ENCODE measurements at regions not wholly inside any gene's neighbourhood (a gene's known extent, or its start where the extent isn't known, plus 50 kb on each side); places are given as distances from the start of the nearest gene placed in this dataset.
"Not testable (repeated sequence)": the region's sequence is repeated elsewhere in the genome, so short reads cannot be mapped to it uniquely, and the experiment has no call there.

DNA sequence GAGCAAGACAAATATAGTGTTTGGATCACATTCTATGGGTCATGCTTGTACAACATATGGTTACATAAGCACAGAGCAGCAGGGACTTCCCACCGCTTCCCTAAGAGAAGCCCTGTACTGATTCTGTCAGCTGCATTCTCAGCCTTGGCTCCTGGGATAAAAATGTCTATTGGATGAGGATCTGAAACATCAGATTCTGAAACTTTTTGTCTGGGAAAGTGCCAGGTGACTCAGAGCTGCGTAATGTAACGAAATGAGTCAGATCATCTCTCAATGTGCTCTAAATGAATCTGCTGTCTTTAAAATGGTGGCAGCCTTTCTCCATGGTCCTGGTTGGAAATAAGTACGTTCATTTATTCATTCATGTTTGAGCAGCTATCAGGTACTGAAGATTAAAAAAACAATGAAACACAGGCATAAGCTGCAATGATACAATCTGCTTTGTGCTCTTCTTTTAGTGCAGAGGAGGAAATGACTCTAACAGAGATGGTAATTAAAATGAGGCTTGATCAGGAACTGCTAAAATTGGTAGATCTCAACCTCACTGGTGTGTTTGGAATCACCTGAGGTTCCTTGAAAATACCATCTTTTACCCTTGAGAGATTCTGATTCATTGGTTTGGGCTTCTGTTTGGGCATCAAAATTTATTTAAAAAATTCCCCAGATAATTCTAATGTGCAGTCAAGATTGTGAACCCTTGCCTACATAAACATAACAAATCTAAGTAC is 99.1 kb upstream of the NAP1L1 start:
- ATAC-seq (no peak), DNase-seq (no peak)
- Mint-ChIP-seq H3K36me3 (no peaks in the 10 kb centered on the region), H3K27me3 (peaks cover 0 to 17% (median 2%) of the 10 kb centered on the region in 5 donors), H3K4me3 (no peak overlapping the region), H3K27ac (no peak overlapping the region), H3K4me1 (no peaks in the 10 kb centered on the region), H3K9me3 (no peaks in the 10 kb centered on the region)
- POLR2A ChIA-PET = no interaction called here

DNA sequence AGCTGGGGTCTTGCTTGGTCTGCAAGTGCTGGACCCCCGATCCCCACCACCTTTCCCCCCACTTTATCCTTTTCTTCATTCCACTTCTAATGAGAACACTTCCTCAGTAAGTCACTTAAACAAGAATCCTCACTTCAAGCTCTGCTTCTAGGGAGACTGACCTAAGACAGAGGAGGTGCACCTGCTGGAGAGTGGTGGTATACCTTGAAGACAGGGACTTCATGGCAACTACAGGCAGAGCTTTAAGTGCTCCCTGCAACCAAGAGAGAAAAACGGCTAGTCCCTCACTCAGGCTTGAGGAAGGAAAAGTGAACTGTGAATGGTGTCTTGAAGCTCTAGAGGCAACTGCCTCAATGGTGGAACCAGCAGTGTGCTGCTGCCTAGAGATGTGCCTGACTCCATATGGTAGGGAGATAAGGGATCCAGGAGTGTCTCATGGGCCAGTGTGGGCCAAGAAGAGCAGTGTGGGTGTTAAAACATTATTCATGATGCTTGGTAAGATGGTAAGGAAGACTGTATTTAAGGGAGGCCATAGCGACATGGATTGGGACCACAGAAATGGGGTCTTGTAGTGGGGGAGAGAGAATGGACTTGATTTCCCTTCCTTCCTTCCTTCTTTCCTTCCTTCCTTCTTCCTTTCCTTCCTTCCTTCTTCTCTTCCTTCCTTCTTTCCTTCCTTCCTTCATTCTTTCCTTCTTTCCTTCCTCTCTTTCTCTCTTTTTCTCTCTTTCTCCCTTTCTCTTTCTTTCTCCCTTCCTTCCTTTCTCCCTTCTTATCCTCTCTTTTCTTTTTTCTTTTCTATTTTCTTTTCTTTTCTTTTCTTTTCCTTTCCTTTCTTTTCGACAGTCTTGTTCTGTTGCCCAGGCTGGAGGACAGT is 96.2 kb upstream of the NAP1L1 start:
- Mint-ChIP-seq H3K4me1 (no peaks in the 10 kb centered on the region), H3K4me3 (no peak overlapping the region), H3K27ac (peak overlapping the region in 1 of 10 donors; percentile 40), H3K9me3 (no peaks in the 10 kb centered on the region), H3K27me3 (peaks cover 0 to 12% (median 0%) of the 10 kb centered on the region in 5 donors), H3K36me3 (no peaks in the 10 kb centered on the region)
- ATAC-seq (no peak), DNase-seq (no peak)
- POLR2A ChIA-PET = no interaction called here

DNA sequence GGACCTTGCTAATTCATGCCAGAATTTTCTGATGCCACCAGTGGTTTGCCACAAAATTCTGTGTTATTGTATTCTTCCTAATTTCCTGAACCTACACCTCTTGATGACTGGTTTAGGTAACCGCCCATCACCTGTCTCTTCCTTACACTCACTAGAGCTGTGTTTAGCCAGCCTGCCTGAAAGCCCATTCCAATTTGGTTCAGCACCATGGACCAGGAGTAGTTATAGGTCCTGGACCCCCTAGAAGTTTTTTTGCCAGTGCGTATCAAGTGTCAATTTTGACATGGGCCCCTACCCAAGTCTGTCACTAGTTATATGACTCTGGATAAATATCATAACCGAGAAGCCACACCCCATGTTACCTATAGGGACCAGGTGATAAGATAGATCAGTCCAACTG is 94.0 kb upstream of the NAP1L1 start:
- Mint-ChIP-seq H3K36me3 (no peaks in the 10 kb centered on the region), H3K4me1 (no peaks in the 10 kb centered on the region), H3K27ac (peak overlapping the region in 1 of 10 donors; percentile 19), H3K4me3 (no peak overlapping the region), H3K27me3 (peaks cover 0 to 6% (median 0%) of the 10 kb centered on the region in 5 donors), H3K9me3 (no peaks in the 10 kb centered on the region)
- POLR2A ChIA-PET = no interaction called here
- DNase-seq (no peak), ATAC-seq (no peak)

GRCh38 chr12:76177821-76178220 is 93.3 kb upstream of the NAP1L1 start:
- ATAC-seq (no peak), DNase-seq (no peak)
- no peak overlapping the region for H3K4me3 Mint-ChIP-seq
- H3K27me3 Mint-ChIP-seq = peaks cover 0 to 3% (median 0%) of the 10 kb centered on the region in 5 donors
- peaks cover 0 to 2% (median 0%) of the 10 kb centered on the region in 4 donors for H3K4me1 Mint-ChIP-seq
- H3K9me3 Mint-ChIP-seq = no peaks in the 10 kb centered on the region
- H3K36me3 Mint-ChIP-seq = no peaks in the 10 kb centered on the region
- POLR2A ChIA-PET = no interaction called here
- no peak overlapping the region for H3K27ac Mint-ChIP-seq

- Mint-ChIP-seq H3K9me3 (no peaks in the 10 kb centered on the region), H3K4me3 (no peak overlapping the region), H3K27ac (no peak overlapping the region), H3K27me3 (peaks cover 0 to 1% (median 0%) of the 10 kb centered on the region in 5 donors), H3K36me3 (no peaks in the 10 kb centered on the region), H3K4me1 (peaks cover 0 to 9% (median 0%) of the 10 kb centered on the region in 4 donors)
- no peak for ATAC-seq
- POLR2A ChIA-PET = no interaction called here
- DNase-seq = no peak
Measured at GRCh38 chr12:76176940-76177339, 92.5 kb upstream of the NAP1L1 start.

- DNase-seq, H3K27me3 Mint-ChIP-seq, H3K4me3 Mint-ChIP-seq, POLR2A ChIA-PET, ATAC-seq, H3K27ac Mint-ChIP-seq, H3K9me3 Mint-ChIP-seq, H3K36me3 Mint-ChIP-seq: not testable (repeated sequence)
- H3K4me1 Mint-ChIP-seq = peaks cover 0 to 11% (median 0%) of the 10 kb centered on the region in 4 donors
Measured at GRCh38 chr12:76175946-76176345, 91.5 kb upstream of the NAP1L1 start.

DNA sequence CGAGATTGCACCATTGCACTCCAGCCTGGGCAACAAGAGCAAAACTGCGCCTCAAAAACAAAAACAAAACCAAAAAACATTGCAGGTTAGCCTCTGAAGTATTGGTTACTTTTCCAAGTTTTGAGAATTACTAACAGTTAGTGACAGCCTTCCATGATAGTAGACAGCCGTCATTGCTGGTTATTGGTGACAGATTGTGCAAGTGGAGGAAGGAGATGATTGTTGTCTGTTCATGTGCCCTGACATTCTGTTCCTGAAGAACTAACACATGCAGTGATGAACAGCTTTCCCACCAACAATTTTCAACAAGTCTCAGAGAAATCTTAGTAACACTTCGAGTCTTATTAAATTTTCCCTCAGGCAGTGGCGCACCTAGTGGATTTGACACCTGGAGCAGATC is 89.3 kb upstream of the NAP1L1 start:
- no peaks in the 10 kb centered on the region for H3K36me3 Mint-ChIP-seq
- H3K27me3 Mint-ChIP-seq = peaks cover 6 to 25% (median 13%) of the 10 kb centered on the region in 5 donors
- DNase-seq = no peak
- peaks cover 0 to 11% (median 0%) of the 10 kb centered on the region in 4 donors for H3K4me1 Mint-ChIP-seq
- POLR2A ChIA-PET = no interaction called here
- H3K27ac Mint-ChIP-seq = no peak overlapping the region
- ATAC-seq = no peak
- H3K4me3 Mint-ChIP-seq = no peak overlapping the region
- no peaks in the 10 kb centered on the region for H3K9me3 Mint-ChIP-seq

DNA sequence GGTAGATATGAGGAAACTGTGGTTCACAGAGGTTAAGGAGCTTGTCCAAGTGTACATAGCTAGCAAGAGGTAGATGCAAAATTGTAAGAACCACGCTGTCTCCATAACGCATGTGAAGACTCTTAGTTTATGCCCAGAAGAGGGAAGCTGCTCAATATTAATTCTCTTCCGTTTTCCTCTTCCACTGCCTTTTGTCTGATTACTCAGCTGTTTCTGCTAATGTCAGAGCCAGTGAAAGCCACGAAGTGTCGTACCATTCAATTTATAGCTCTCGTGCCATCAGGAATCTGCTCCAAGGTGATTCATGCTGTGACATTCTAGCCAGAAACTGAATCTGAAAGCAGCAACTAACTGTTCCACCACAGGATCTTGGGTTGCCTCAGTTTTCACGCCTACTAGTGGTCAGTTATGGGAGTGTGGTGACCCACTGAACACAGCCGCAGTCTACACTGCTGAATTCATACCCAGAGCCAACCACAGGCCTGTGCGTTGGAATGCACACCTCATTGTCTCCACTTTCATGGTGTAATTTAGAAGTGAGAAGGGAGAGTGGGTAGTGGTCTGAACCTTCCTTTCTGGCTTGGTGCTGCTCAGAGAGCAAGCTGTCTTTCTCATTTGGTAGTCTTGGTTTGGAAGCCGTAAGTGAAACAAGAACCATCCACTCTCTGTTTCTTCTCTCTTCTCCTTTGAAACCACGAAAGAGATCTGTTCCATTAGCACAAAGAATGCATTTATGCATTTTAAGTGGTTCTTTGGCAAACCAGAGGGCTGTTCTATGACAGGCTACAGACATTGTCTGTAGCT is 74.2 kb upstream of the NAP1L1 start:
- POLR2A ChIA-PET = no interaction called here
- ATAC-seq = peak; percentile 87 to 93
- H3K9me3 Mint-ChIP-seq = no peaks in the 10 kb centered on the region
- no peaks in the 10 kb centered on the region for H3K27me3 Mint-ChIP-seq
- H3K36me3 Mint-ChIP-seq = no peaks in the 10 kb centered on the region
- H3K4me1 Mint-ChIP-seq = peaks cover 0 to 13% (median 11%) of the 10 kb centered on the region in 4 donors
- peak overlapping the region in 5 of 10 donors; percentile 11 to 57 (median 42) for H3K27ac Mint-ChIP-seq
- peak overlapping the region; percentile 2 to 71 (median 51) for H3K4me3 Mint-ChIP-seq
- DNase-seq = peak in 8 of 10 donors; percentile 20 to 65 (median 32)

- POLR2A ChIA-PET = no interaction called here
- H3K36me3 Mint-ChIP-seq = no peaks in the 10 kb centered on the region
- no peak overlapping the region for H3K27ac Mint-ChIP-seq
Measured at GRCh38 chr12:76156726-76157125, 72.2 kb upstream of the NAP1L1 start.

DNA sequence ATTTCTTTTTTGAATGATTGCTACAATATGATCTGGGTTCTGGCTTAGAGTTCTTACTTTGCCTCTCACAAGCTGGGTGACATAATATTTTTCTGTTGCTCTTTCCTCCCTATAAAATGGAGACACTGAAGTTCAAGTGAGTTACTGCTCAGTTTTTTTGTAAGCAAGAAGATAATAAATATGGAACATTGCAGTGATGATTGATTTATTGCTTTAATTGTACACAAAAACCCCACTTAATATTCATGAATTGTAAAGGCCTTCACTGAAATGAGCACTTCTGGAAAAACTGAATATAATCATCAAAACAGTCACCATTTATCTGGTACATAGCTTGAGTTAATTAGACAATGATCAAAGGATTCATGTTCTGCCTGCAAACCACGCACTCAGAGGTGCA is 71.8 kb upstream of the NAP1L1 start:
- no peak for DNase-seq
- no peak overlapping the region for H3K27ac Mint-ChIP-seq
- H3K36me3 Mint-ChIP-seq = no peaks in the 10 kb centered on the region
- H3K9me3 Mint-ChIP-seq = no peaks in the 10 kb centered on the region
- no peak overlapping the region for H3K4me3 Mint-ChIP-seq
- POLR2A ChIA-PET = interaction anchor here (0.6 kb wide), 1 partner anchor 11 kb away, joined by 3 read pairs; no protein-coding TSS in a partner anchor
- no peaks in the 10 kb centered on the region for H3K27me3 Mint-ChIP-seq
- peaks cover 0 to 23% (median 17%) of the 10 kb centered on the region in 4 donors for H3K4me1 Mint-ChIP-seq
- no peak for ATAC-seq

More at GRCh38 chr12:76156726-76157125, 72.2 kb upstream of the NAP1L1 start:
- no peaks in the 10 kb centered on the region for H3K9me3 Mint-ChIP-seq
- H3K27me3 Mint-ChIP-seq = no peaks in the 10 kb centered on the region
- ATAC-seq = no peak
- H3K4me1 Mint-ChIP-seq = peaks cover 0 to 21% (median 17%) of the 10 kb centered on the region in 4 donors
- no peak for DNase-seq
- no peak overlapping the region for H3K4me3 Mint-ChIP-seq

DNA sequence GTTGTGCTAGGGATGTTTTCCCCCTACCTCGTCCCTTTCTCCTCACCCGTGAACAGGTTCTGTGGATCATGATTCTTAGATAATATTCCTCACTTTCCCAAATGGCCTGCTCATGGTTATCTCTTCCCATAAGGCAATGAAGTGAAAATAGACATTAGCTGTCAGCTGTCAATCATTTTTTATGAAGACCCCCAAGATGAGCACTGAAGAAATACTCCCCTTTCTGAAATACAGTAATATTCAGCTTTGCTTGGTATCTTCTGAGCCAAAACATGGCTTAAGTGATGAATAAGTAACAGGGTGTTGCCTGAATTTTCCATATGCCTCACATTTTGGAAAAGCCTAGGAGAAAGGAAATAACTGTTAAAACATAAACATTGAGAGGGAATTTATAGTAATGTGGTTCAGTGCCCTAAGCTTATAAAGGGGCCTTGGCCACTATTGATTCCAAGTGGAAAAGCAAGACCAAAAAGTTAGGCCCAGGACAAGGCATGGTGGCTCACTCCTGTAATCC is 70.7 kb upstream of the NAP1L1 start:
- DNase-seq = no peak
- no peak for ATAC-seq
- H3K27me3 Mint-ChIP-seq = peaks cover 0 to 1% (median 0%) of the 10 kb centered on the region in 5 donors
- no peaks in the 10 kb centered on the region for H3K9me3 Mint-ChIP-seq
- no peak overlapping the region for H3K4me3 Mint-ChIP-seq
- H3K4me1 Mint-ChIP-seq = peaks cover 0 to 26% (median 17%) of the 10 kb centered on the region in 4 donors
- H3K27ac Mint-ChIP-seq = peak overlapping the region in 1 of 10 donors; percentile 2
- no peaks in the 10 kb centered on the region for H3K36me3 Mint-ChIP-seq
- POLR2A ChIA-PET = interaction anchor here (0.7 kb wide), 1 partner anchor 124 kb away, joined by 5 read pairs; no protein-coding TSS in a partner anchor

DNA sequence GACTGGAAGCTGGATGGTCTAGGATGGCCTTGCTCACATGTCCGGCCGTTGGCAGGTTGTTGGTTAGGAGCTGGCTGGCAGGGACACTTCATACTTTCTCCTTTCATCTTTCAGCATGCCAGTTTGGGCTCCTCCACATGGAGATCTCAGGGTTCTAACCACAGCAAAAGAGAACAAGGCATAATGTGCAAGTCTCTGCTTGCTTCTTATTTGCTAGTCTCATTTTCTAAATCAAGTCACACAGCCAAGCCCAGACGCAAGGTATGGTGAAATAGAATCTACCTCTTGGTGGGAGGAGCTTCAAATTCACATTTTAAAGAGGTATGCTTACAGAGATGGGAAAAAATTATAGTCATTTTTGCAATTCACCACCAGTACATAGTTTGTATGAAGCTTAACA is 69.1 kb upstream of the NAP1L1 start:
- Mint-ChIP-seq H3K27me3 (peaks cover 0 to 1% (median 0%) of the 10 kb centered on the region in 5 donors), H3K36me3 (no peaks in the 10 kb centered on the region), H3K4me1 (peaks cover 0 to 20% (median 10%) of the 10 kb centered on the region in 4 donors), H3K4me3 (no peak overlapping the region), H3K27ac (no peak overlapping the region), H3K9me3 (no peaks in the 10 kb centered on the region)
- ATAC-seq = no peak
- POLR2A ChIA-PET = no interaction called here
- DNase-seq = no peak

Data from naive thymus-derived CD8-positive, alpha-beta T cell (primary cell).